KG1 (cell line): ENCODE measurements at regions not wholly inside any gene's neighbourhood (a gene's known extent, or its start where the extent isn't known, plus 50 kb on each side); places are given as distances from the start of the nearest gene placed in this dataset.

Experiments
- DNase-seq: peaks from one replicate; lab custom pipeline; 2025; lab: John Stamatoyannopoulos, UW

DNA sequence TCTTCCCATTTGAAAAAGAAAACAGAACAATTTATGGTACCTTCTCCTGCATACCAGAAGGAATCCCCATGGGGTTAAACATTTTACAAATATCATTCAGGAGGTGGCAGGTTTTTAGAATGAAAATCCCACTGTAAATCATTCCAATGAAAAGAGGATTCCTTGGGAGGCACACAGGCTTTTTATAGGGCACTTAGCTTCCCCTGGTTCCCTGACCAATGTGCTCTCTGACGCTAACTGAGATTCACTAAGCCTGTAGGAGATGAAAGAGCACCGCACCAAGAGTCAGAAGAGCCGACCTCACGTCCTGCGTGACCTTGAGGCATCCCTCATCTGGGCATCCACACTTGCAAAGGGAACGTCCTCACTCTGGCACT lies 82.5 kb downstream of the CMPK2 start:
- DNase-seq: no peak

DNA sequence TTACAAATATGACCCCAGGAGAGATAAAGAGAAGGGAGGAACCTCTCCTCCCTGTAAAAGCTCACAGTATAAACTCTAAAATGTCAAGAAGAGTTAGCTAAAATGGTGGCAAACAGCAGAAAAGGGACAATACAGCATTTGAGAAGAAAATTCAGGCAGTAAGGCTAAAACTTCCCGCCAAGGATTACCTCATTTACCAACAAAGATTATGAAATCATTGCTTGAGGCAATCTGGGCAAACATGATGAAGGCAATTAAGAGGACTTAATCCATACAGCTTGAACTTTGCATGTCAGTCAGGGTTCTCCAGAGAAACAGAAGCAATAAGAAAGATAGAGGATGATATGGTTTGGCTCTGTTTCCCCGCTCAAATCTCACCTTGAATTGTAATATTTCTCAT lies 81.4 kb downstream of the CMPK2 start:
- no peak for DNase-seq

DNA sequence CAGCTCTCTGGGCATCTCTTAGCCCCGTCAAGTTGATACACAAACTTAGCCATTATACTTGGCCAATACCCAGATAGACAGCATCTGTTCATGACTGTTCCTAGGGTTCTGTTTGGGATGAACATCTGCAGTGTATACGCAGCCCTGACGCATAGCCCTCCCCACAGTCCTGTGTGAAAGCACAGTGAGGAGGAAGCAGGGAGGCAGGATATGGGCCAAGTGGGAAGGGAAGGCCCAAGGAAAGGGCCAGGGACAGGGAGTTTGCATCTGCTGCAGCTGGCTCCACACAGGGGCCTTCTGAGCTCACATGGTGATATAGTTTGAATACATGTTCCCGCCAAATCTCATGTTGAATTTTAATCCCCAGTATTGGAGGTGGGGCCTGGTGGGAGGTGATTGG lies 80.2 kb downstream of the CMPK2 start:
- no peak for DNase-seq

DNA sequence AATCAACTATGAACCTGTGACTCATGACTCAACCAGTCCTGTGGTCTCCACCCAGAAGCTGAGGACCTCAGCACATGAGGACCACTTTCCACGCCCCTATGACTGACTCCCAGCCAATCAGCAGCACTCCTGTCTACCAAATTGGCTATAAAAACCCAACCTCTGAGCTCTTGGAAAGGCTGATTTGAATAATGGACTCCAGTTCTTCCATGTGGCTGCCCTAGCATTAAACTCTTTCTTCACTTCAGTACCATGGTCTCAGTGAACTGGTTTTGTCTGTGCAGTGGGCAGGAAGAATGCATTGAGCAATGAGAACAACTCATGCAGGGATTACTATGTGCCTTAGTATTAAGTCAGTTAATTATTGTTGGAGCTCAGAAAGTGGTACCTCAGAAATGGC lies 78.3 kb downstream of the CMPK2 start:
- DNase-seq: no peak

DNA sequence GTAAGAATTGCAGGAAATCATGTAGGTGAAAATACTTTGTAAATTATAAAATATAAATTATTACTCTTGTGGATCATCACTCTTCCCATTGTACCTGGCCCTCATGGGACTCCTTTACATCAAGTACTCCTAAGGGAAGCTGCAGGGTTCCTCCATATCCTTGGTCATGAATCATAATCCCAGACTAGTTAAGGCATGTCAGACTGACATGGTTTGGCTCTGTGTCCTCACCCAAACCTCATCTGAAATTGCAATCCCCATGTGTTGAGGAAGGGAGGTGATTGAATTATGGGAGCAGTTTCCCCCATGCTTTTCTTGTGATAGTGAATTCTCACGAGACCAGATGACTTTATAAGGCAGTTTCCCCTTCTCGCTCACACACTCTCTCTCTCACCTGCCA lies 77.1 kb downstream of the CMPK2 start:
- no peak for DNase-seq

DNA sequence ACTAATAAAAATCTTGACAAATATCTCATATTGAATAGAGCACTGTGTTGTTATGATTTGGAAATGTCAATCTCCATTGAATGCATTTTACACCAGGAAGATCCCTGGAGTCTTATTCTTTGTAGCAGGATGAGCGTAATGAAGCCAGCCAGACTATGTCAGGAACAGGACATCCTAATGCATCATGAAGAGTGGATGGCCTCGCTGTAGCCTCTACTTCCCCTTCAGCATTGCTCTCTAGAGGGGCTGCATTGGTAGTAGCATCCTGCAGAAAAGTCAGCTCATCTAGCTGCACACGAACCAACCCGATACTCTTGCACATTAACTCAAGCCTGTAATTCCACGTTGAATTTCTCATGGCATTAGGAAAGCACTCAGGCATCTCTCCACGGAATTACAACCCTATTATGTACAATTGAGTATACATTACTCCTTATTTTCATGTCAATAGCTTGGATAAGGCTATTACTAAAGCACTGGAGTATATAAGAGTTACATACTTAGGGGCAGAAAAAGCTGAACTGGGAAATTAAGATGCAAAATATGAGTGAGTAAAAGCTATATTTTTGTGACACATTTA lies 76.1 kb downstream of the CMPK2 start:
- DNase-seq: no peak

DNA sequence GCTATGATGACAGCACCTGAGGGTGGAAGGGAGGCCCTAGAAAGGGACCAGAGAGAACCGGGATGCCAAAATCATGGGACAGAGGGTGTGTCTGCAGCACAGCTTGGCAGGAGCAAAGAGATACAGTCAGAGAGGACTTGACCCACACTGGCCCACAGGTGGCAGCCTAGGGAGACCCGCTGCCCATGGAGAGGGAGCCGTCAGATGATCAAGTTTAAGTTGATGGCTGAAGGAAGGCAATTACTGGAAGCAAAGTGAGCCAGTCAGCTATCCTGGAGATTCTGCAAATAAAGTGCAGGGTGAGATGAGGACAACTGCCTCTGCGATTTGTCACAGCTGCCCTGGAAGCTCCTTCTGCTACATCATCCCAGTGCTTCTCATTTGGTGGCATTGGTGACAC lies 74.0 kb downstream of the CMPK2 start:
- DNase-seq: no peak

DNA sequence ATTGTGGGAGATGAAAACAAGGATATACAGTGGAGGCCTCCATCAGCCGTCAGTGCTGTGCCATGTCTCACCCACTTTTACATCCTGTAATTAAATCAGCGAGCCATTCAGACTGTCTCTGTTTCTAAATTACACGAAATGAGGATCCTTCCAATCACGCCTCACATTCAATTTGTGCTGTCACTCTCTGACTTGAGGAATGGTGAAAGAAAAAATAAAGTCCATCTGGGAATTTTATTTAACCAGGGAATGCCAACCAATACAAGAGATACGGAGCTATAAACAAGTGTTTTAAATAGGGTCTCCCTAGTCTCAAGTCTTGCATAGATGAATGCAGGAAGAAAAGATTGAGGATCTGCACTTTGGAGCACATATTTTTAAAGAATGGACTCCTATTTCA lies 72.8 kb downstream of the CMPK2 start:
- DNase-seq: no peak

DNA sequence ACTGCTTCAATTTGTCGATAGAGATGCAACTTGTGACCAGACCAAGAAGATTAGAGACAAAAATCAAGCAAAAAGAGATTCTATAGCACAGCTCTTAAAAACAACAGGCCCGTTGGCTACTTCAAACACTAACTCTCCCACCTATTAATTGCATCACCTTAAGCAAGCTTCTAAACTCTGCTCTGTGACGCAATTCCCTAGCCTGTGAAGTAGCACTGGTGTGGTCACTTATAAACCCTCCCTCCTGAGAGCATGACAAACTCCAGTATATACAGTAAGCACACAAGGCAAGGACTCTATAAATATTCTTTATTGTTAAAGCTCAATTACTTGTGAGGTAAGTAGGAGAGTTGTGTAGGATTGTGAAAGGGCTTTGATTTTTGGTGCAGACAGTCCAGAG lies 72.3 kb downstream of the CMPK2 start:
- DNase-seq: no peak

DNA sequence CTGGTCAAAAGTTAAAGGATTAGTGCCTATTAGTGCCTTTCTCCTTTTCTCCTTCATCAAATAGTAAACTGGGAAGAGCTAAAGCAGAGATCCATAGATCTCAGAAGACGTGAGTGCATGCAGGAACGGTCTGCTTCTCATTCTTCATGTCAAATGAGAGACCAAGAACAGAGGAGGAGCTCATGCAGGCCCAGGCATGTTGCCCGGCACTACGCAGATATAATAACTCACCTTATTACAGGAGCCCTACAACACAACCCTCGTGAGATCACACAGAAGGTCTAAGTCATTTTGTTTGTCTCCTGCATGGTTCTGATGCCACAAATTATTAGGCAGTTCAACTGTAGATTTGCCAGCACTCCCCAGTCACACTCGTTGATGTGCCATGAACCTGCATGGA lies 71.8 kb downstream of the CMPK2 start:
- DNase-seq: no peak

DNA sequence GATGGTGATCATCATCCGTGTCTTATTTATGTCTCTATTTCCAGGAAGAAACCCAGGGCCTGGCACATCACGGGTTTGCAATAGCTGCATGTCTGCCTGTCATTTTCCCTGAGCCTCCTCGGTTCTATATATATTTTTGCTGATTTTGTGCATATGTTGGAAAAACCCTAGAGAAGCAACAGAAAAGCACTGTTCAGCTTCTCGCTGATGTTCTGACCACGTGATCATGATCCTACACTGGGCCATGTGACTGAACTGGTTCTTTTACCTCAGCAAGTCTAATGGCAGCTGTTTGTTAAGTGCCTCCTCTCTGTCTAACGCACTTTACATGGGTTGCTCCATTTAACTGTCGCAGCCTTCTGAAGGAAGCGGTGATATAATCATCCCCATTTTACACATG lies 71.3 kb downstream of the CMPK2 start:
- DNase-seq: no peak
